ENCODE measurements at regions not wholly inside any gene's neighbourhood (a gene's known extent, or its start where the extent isn't known, plus 50 kb on each side); places are given as distances from the start of the nearest gene placed in this dataset.
"Not testable (repeated sequence)": the region's sequence is repeated elsewhere in the genome, so short reads cannot be mapped to it uniquely, and the experiment has no call there.

- DNase-seq (ENCODE audit: low spot score): no peak
Observed at GRCh38 chr10:81444242-81444929, 430.6 kb upstream of the NRG3 start.

GRCh38 chr10:81450651-81451050 lies 424.3 kb upstream of the NRG3 start:
- no peak for DNase-seq (ENCODE audit: low spot score)

DNA sequence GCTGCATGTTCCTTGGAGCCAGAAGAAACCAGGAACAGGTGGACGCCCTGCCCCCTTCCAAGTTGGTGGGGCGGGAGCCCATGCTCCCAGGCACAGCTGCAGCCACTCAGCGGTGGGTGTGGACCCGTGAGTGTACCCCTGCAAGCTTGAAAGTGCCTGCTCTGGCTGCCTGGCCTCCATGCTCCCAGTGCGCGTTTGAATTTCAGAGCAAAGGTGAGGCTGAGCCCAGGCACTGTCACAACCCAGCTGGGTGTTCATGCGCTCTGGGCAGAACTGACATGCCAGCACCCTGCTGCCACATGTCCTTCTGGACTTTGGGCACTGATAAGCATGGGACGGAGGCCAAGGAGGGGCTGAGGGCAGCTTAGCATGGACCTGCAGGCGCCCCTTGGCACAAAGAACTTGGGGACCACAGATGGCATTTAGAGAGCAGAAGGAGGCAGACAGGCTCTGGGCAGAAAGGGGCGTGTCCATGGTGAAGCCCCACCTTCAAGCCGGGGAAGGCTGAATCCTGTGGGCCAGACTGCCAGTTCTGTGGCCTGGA lies 402.0 kb upstream of the NRG3 start:
- no peak for DNase-seq (ENCODE audit: low spot score)

DNA sequence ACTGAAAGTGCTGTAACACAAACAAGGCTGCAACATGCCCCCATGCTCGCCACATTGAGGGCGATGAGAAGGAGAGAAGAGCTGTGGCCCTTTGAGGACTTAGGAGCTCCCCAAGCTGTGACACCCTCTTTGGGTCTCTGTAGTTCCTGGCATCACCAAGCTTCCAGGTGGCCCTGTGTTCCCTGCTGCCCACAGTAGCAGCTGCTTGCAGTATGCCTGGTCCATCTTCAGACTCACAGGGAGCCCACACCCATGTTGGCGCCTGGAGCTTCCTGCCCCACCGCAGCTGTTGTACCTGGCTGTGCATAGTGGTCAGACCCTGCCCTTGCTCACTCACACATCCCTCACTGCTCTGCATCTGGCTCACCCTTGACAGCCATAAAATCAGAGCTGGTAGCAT lies 401.2 kb upstream of the NRG3 start:
- DNase-seq (ENCODE audit: low spot score): no peak

DNA sequence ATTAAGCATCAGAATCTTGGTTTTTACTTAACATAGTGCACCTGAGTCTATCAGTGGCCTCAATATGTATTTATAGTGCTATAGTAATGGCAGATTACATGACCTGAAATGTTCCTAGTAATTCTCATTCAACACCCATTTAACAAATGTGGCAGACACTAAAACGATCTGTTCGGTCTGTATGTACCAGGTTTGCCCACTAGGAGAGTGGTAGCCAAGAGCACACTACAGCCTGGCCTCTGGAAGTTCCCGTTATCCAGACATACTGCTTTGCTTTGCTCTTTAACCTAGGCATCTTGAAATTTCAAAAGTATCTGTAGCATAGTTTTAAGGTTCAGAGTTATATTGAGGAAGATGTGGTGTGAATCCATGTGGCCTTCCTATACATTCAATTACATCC lies 395.7 kb upstream of the NRG3 start:
- DNase-seq (ENCODE audit: low spot score): no peak

- DNase-seq (ENCODE audit: low spot score): no peak
Observed at GRCh38 chr10:81496626-81497025, 378.4 kb upstream of the NRG3 start.

DNA sequence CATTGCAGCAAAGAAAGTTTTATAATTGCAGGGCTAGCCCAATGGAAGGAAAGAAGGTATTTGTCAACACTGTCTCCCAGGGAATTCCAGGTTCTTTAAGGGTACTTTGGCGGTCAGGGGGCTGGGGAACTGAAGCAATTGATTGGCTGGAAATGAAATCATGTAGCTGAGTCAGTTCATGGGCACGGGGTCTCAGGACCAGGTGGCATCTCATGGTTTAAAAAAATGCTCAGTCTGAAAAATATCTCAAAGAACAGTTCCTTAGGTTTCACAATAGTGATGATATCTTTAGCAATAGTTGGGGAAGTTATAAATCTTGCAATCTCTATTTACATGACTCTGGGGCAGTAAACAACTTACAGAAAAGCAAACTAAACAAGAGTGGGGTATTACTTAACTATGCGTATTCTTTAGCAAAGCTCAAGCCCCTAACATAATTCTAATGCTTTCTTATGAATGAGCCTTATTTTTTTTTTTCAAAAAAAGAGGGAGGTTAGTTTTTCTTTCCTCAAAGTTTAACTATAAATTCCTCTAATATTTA lies 376.9 kb upstream of the NRG3 start:
- no peak for DNase-seq (ENCODE audit: low spot score)

DNA sequence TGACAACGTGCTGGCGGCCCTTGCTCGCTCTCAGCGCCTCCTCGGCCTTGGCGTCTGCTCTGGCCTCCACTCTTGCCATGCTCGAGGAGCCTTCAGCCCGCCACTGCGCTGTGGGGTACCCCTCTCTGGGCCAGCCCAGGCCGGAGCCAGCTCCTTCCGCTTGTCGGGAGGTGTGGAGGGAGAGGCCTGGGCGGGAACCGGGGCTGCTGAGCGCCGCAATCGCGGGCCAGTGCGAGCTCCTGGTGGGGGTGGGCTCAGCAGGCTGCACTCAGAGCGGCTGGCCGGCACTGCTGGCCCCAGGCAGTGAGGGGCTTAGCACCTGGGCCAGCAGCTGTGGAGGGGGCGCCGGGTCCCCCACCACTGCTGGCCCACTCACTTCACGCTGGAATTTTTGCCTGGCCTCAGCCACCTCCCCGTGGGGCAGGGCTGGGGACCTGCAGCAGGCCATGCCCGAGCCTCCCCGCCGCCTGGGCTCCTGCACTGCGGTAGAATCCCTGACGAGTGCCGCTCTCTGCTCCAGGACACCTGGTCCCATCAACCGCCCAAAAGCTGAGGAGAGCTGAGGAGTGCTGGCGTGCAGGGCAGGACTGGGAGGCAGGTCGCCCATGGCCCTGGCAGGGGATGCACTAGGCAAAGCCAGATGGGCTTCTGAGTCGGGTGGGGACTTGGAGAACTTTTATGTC lies 372.2 kb upstream of the NRG3 start:
- no peak for DNase-seq (ENCODE audit: low spot score)

GRCh38 chr10:81505777-81506176 lies 369.2 kb upstream of the NRG3 start:
- DNase-seq (ENCODE audit: low spot score): not testable (repeated sequence)

DNA sequence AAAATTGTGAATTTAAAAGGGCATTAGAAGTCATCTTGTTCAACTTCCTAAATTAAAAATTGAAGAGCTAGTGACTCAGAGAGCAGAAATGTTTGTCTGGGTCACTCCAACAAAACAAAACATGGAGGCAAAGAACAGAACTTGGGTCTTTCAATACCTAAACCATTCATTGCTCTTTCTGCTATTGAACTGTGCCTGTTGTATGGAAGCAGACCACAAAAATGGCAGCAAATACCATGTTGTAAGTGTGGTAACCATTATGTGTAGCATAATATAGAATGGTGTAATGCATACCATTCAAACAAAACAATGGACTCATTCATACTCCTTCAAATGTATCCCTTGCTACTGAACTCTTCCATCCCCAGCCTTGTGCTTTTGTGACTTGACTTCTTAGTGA lies 360.2 kb upstream of the NRG3 start:
- no peak for DNase-seq (ENCODE audit: low spot score)

DNA sequence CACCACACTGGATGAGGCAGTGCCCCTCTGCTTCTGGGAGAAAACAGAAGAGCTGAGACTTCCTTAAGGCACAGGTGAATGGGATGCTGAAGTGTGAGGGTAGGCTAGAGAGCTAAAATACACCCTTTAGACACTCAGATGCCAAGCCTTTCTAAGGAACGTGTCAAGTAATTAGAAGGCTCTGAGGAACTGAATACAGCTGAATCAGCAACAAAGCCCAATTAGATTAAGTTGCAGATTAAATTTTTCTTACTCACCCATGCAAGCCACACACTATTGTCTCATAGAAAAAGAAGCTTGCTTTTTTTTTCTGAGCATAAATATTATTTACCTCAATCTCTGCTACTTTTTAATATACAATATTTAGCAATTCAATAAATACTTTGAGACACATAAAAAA lies 354.3 kb upstream of the NRG3 start:
- DNase-seq (ENCODE audit: low spot score): no peak

DNA sequence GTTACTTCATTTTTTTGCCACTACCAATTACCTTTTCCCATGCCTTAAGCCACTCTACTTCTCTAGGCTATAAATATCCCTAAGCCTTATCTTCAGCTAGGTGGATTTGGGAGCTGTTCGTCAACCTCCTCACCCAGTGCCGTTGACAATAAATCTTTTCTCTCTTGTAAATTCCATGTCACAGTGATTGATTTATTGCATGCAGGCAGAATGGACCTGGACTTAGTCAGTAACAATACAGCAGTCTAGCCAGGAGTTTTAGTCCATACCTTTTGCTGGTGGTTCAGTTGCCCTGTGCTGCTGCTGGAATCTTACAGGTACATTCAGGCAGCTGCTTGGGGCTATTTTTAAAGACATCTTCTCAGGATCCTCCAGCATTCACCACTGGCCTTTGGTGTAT lies 350.5 kb upstream of the NRG3 start:
- no peak for DNase-seq (ENCODE audit: low spot score)

- DNase-seq (ENCODE audit: low spot score): no peak
Observed at GRCh38 chr10:81532403-81532802, 342.6 kb upstream of the NRG3 start.

GRCh38 chr10:81534991-81535390 lies 340.0 kb upstream of the NRG3 start:
- DNase-seq (ENCODE audit: low spot score): no peak

GRCh38 chr10:81541517-81541916 lies 333.5 kb upstream of the NRG3 start:
- no peak for DNase-seq (ENCODE audit: low spot score)

DNA sequence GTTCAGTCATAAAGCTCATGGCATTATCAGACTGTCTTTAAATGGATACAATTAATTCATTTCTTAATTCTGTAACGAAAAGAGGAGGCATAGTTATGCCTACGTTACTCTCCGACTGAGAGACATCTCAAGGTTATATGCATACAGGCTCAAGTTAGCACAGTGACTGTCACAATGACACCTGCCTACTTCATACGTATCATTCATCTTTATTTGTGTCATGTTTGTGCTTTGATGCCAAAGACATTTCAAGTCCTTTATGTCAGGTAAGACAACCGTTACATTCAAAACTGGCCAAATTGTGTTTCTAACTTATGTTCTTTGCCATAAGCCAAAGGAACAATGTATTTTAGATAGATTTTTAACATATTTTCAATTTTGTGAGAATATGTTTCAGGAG lies 328.8 kb upstream of the NRG3 start:
- no peak for DNase-seq (ENCODE audit: low spot score)

DNA sequence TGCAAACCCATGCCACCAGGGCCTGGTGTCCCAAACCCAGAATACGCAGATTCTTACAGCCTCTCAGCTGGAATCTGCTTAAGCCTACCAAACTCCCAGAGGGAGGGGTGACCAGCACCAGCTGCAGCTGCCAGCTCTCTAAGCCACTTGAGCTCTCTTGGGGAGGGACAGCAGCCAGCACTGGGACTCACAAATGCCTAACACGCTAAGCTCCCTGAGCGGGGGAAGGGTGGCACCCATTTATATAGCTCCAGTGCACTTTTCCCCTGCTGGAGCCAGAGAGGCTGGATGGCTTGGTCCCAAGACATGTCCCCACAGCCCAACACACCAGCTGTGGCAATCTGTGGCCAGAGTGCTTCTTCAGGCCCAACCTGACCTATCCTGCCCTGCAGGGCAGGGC lies 326.8 kb upstream of the NRG3 start:
- no peak for DNase-seq (ENCODE audit: low spot score)

GRCh38 chr10:81564143-81564542 lies 310.9 kb upstream of the NRG3 start:
- DNase-seq (ENCODE audit: low spot score): no peak

DNA sequence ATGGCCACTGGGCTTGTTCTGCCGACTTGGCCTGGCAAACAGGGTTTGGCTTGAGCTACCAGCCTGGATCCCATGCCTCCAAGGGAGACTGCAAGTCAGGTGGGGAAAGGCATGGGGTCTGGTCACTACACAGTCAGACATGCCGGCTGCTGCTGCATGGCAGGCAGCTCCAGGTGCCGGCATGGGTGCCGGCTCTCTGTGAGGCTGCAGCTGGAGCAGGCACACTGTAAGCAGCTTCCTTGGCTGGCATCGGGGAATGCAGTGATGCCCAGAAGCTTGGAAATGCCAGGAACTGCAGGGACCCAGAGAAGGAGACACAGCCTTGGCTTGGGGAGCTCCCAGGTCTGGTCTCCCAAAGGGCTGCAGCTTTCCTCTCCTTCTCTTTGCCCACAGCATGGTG lies 305.5 kb upstream of the NRG3 start:
- no peak for DNase-seq (ENCODE audit: low spot score)

DNA sequence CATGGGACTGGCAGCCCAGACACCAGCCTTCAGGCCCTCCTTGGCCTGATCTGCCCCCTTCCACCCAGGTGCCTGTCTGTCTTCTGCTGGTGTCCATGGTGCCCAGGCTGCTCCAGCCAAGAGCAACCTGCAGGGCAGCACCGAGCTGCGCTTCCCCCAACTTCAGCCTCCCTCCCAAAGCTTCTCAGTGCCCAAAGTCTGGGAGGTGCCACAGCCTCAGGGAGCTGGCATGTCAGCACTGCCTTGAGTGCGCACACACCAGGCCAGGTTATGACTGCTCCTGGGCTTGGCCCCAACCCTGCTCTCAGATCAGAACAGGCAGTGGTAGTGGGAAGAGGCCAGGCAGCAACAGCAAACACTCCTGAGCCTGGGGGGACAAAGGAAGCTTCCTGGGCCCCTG lies 304.6 kb upstream of the NRG3 start:
- DNase-seq (ENCODE audit: low spot score): no peak

DNA sequence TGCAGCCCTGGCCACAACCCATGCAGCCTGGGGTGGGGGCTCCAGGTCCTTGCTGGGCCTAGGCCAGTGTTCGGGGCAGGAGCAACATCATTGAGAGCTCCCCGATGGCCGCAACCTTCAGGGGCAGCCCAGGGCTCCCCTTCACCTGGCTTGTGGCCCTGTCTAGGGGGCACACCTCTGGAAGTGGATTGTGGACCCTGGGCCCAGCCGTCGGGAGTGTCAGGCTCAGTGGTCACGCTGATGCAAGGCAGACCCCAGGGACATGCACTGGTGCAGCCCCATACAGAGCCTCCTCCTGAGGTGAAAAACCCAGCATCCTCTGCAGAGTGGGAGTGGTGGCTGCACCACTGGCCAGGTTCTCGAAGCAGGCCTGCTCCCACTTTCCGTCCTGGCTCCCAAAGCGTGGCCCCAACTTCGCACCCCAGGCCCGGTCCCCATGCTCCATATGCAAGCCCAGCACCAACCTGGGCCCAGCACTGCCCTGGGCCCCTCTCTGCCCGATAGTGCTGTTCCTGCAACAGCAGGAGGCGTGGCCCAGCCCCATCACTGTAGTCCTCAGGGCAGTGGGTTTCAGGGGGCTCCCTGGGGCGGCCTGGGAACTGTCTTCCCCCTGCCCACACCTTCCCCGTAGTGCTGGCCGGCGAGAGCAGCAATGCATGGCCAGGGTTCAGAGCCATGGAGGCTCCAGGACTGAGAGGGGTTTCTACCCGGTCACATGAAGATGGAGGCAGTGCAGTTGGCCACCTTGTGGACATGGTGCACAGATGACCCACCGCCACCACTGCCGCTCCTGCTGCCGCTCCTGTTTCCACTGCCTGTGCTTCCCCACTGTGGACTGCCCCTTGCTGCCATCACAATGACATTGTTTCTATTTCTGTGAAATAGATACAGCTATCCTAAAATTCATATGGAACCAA lies 303.9 kb upstream of the NRG3 start:
- DNase-seq (ENCODE audit: low spot score): no peak

- DNase-seq (ENCODE audit: low spot score): no peak
Observed at GRCh38 chr10:81575036-81575435, 300.0 kb upstream of the NRG3 start.
